ENCODE measurements at regions not wholly inside any gene's neighbourhood (a gene's known extent, or its start where the extent isn't known, plus 50 kb on each side); places are given as distances from the start of the nearest gene placed in this dataset.

- intact Hi-C loops (cut with DNase I; ENCODE audit: low total_unique reads), result loop anchor here (2.0 kb wide), 1 partner anchor 109 kb away; no protein-coding TSS in a partner anchor
- Histone ChIP-seq H3K9me3 (peaks cover 0 to 15% (median 12%) of the 10 kb centered on the region in 8 donors), H3K36me3 (no peaks in the 10 kb centered on the region), H3K4me3 (no peak overlapping the region), H3K27me3 (replicated peaks in 1 of 7) (no peaks in the 10 kb centered on the region), H3K4me1 (peaks cover 0 to 6% (median 0%) of the 10 kb centered on the region in 6 donors), H3K27ac (no peak overlapping the region)
- DNase-seq, result no peak
- TF ChIP-seq POLR2AphosphoS5 (IDR thresholded peaks at IDR 0.05), result no peak
- TF ChIP-seq CTCF (IDR thresholded peaks at IDR 0.05 in 8 of 11, conservative IDR thresholded peaks at IDR 0.05 in 3 of 11), result peak in 10 of 11 experiments; percentile 29 to 84 (median 68)
- TF ChIP-seq POLR2A (IDR thresholded peaks at IDR 0.05), result no peak
- WGBS, 5 donors, result 5 to 13% (median 6%) methylated on average over 6 of the region's 6 CpGs
Observed at GRCh38 chr6:138001750-138002349, 105.4 kb downstream of the PERP start.

- H3K36me3 ChIP-seq, result no peaks in the 10 kb centered on the region
- DNase-seq, result no peak
- no peak overlapping the region for H3K4me3 ChIP-seq
- no peak for TF ChIP-seq POLR2AphosphoS5 (IDR thresholded peaks at IDR 0.05)
- TF ChIP-seq CTCF (IDR thresholded peaks at IDR 0.05 in 8 of 11, conservative IDR thresholded peaks at IDR 0.05 in 3 of 11), result peak in 8 of 11 experiments; percentile 8 to 54 (median 32)
- H3K27ac ChIP-seq, result no peak overlapping the region
- no peaks in the 10 kb centered on the region for H3K27me3 ChIP-seq (replicated peaks in 1 of 7)
- 45 to 63% (median 51%) methylated on average over 7 of the region's 7 CpGs for WGBS, 5 donors
- intact Hi-C loops (cut with DNase I; ENCODE audit: low total_unique reads), result no loop called here
- H3K9me3 ChIP-seq, result no peaks in the 10 kb centered on the region
- H3K4me1 ChIP-seq, result peaks cover 0 to 6% (median 0%) of the 10 kb centered on the region in 6 donors
Observed at GRCh38 chr6:138004430-138005287, 102.6 kb downstream of the PERP start.

- H3K27me3 ChIP-seq (replicated peaks in 1 of 7), result no peaks in the 10 kb centered on the region
- TF ChIP-seq CTCF (IDR thresholded peaks at IDR 0.05 in 8 of 11, conservative IDR thresholded peaks at IDR 0.05 in 3 of 11), result no peak
- no peak for TF ChIP-seq POLR2A (IDR thresholded peaks at IDR 0.05)
- no peak for TF ChIP-seq POLR2AphosphoS5 (IDR thresholded peaks at IDR 0.05)
- peaks cover 0 to 6% (median 0%) of the 10 kb centered on the region in 6 donors for H3K4me1 ChIP-seq
- no peak overlapping the region for H3K27ac ChIP-seq
- no peak overlapping the region for H3K4me3 ChIP-seq
- 67 to 75% (median 73%) methylated on average over 5 of the region's 5 CpGs for WGBS, 5 donors
- intact Hi-C loops (cut with DNase I; ENCODE audit: low total_unique reads), result no loop called here
- no peaks in the 10 kb centered on the region for H3K36me3 ChIP-seq
- no peak for DNase-seq
- H3K9me3 ChIP-seq, result no peaks in the 10 kb centered on the region
Observed at GRCh38 chr6:138005846-138006245, 101.4 kb downstream of the PERP start.

GRCh38 chr6:138007014-138007472 lies 100.2 kb downstream of the PERP start:
- intact Hi-C loops (cut with DNase I; ENCODE audit: low total_unique reads), result no loop called here

More at GRCh38 chr6:138007014-138007472, 100.2 kb downstream of the PERP start:
- DNase-seq, result no peak
- Histone ChIP-seq H3K4me1 (peaks cover 0 to 2% (median 0%) of the 10 kb centered on the region in 6 donors), H3K27ac (no peak overlapping the region), H3K4me3 (no peak overlapping the region), H3K36me3 (no peaks in the 10 kb centered on the region), H3K9me3 (no peaks in the 10 kb centered on the region), H3K27me3 (replicated peaks in 1 of 7) (no peaks in the 10 kb centered on the region)
- 29 to 45% (median 35%) methylated on average over 5 of the region's 5 CpGs for WGBS, 5 donors
- TF ChIP-seq POLR2A (IDR thresholded peaks at IDR 0.05), result no peak
- peak in 7 of 11 experiments; percentile 26 to 54 (median 45) for TF ChIP-seq CTCF (IDR thresholded peaks at IDR 0.05 in 8 of 11, conservative IDR thresholded peaks at IDR 0.05 in 3 of 11)
